Endothelial cell of umbilical vein (primary cell): ENCODE measurements at regions not wholly inside any gene's neighbourhood (a gene's known extent, or its start where the extent isn't known, plus 50 kb on each side); places are given as distances from the start of the nearest gene placed in this dataset.

ENCODE experiments used
- BruUV-seq: library from RNA; stranded (reverse); fragments of 400-500 nt; replicated peaks from 2 replicates; lab custom pipeline; 2021; lab: Mats Ljungman, UMichigan
- CTCF ChIA-PET: fragments of 300-600, 350-600 bp; sonication (Branson Sonifier 250); formaldehyde crosslinking; loops from one replicate; lab custom pipeline; 2021; ENCODE audit warnings: antibody characterized with exemption, inconsistent platforms; lab: Charles Lee
- POLR2A ChIA-PET: fragments of 300-600, 350-600 bp; sonication (Branson Sonifier 250); formaldehyde crosslinking; loops from one replicate; lab custom pipeline; 2021; ENCODE audit warnings: antibody characterized with exemption, inconsistent platforms; lab: Charles Lee
- DNase-seq: peaks from one replicate; pipeline ENCODE4 v3.0.0-alpha.2; 2011; ENCODE audit warnings: low read depth, low spot score
- FAIRE-seq: peaks from 2 replicates; lab custom pipeline; 2011; peaks lifted over from hg19 to GRCh38; lab: Jason Lieb, UNC
- H2AFZ ChIP-seq: 2 replicates; pipeline ENCODE4 v1.6.0; 2012; ENCODE audit warnings: low read depth, low read length, control low read depth, inconsistent platforms
- H3K27ac ChIP-seq: 2 replicates; pipeline ENCODE4 v1.5.1; 2011; ENCODE audit warnings: low read depth, mild to moderate bottlenecking, control low read depth, low read length, moderate library complexity; ENCODE audit not compliant: insufficient read depth
- H3K27me3 ChIP-seq, 2 experiments: 2 replicates each; pipeline versions ENCODE4 v1.6.0 to v1.6.1; 2011; ENCODE audit warnings: low read length in 2 of 2, mixed read lengths in 1 of 2; ENCODE audit not compliant: control insufficient read depth in 2 of 2, insufficient read depth in 2 of 2
- H3K36me3 ChIP-seq, 2 experiments: 2 replicates in 1 of 2; 3 replicates in 1 of 2; pipeline ENCODE4 v1.5.1; 2011; ENCODE audit warnings: low read length in 2 of 2, mild to moderate bottlenecking in 1 of 2, moderate library complexity in 1 of 2; ENCODE audit not compliant: control insufficient read depth in 2 of 2, insufficient read depth in 2 of 2; ENCODE audit errors: extremely low read depth in 1 of 2
- H3K4me1 ChIP-seq: 3 replicates; pipeline ENCODE4 v1.5.1; 2011; ENCODE audit warnings: mild to moderate bottlenecking, low read length; ENCODE audit not compliant: control insufficient read depth, insufficient read depth; ENCODE audit errors: extremely low read depth
- H3K4me2 ChIP-seq: 2 replicates; pipeline ENCODE4 v1.6.1; 2011; ENCODE audit warnings: low read length, control low read depth, mixed read lengths; ENCODE audit not compliant: insufficient read depth
- H3K4me3 ChIP-seq, 3 experiments: fragments of 200-600 bp in 1 of 3; sonication (generic), shearing (Covaris generic) in 1 of 3; replicated peaks in 1 of 3; 2 replicates each; pipeline ENCODE4 v1.5.1; 2011 to 2016; ENCODE audit warnings: control low read depth in 3 of 3, low read length in 3 of 3, mild to moderate bottlenecking in 2 of 3, inconsistent platforms in 1 of 3, low read depth in 1 of 3, moderate library complexity in 1 of 3; ENCODE audit not compliant: insufficient read depth in 1 of 3
- H3K79me2 ChIP-seq: 2 replicates; pipeline ENCODE4 v1.6.0; 2012; ENCODE audit warnings: low read length, inconsistent platforms; ENCODE audit not compliant: control insufficient read depth, insufficient read depth
- H3K9ac ChIP-seq: replicated peaks from 2 replicates; pipeline ENCODE3; 2011; ENCODE audit warnings: low read length, control low read depth; ENCODE audit not compliant: insufficient read depth; ENCODE audit errors: extremely low read depth
- H3K9me1 ChIP-seq: replicated peaks from 3 replicates; pipeline ENCODE4 v1.6.0; 2011; ENCODE audit warnings: mild to moderate bottlenecking, low read length; ENCODE audit not compliant: control insufficient read depth, insufficient read depth; ENCODE audit errors: extremely low read depth
- H3K9me3 ChIP-seq: replicated peaks from 2 replicates; pipeline ENCODE4 v1.5.1; 2012; ENCODE audit warnings: low read length, inconsistent platforms; ENCODE audit not compliant: control insufficient read depth, insufficient read depth
- H4K20me1 ChIP-seq: replicated peaks from 2 replicates; pipeline ENCODE3; 2011; ENCODE audit warnings: mild to moderate bottlenecking, low read length; ENCODE audit not compliant: control insufficient read depth, insufficient read depth; ENCODE audit errors: extremely low read depth
- EZH2 ChIP-seq: IDR thresholded peaks from 2 replicates; pipeline ENCODE4 v1.6.1; 2012; ENCODE audit warnings: borderline replicate concordance, low read depth, mild to moderate bottlenecking, moderate library complexity, low read length, inconsistent platforms; ENCODE audit not compliant: severe bottlenecking
- FOS ChIP-seq: IDR thresholded peaks from 2 replicates; pipeline ENCODE4 v1.6.1; 2011; ENCODE audit warnings: mild to moderate bottlenecking, low read length, moderate library complexity, borderline replicate concordance; ENCODE audit not compliant: insufficient read depth
- GATA2 ChIP-seq: IDR thresholded peaks from 2 replicates; pipeline ENCODE4 v1.7.0; 2011; ENCODE audit warnings: low read depth, mild to moderate bottlenecking, moderate library complexity, mixed read lengths, low read length; ENCODE audit not compliant: insufficient read length, insufficient read depth
- JUN ChIP-seq: IDR thresholded peaks from 2 replicates; pipeline ENCODE4 v1.6.1; 2011; ENCODE audit warnings: borderline replicate concordance, low read depth; ENCODE audit not compliant: insufficient read length, insufficient read depth
- MYC ChIP-seq: IDR thresholded peaks from one replicate; pipeline ENCODE4 v1.6.1; 2011; ENCODE audit warnings: mild to moderate bottlenecking, low read depth, low read length
- POLR2A ChIP-seq: IDR thresholded peaks from 2 replicates; pipeline ENCODE4 v1.6.1; 2012; ENCODE audit warnings: low read depth, mild to moderate bottlenecking, control low read depth, low read length
- POLR2AphosphoS5 ChIP-seq: IDR thresholded peaks from 2 replicates; pipeline ENCODE4 v1.6.1; 2012; ENCODE audit warnings: low read depth, mild to moderate bottlenecking, control low read depth, low read length, moderate library complexity; ENCODE audit not compliant: insufficient read depth
- dilution Hi-C: fragments of 300-500 bp; cut with MboI; formaldehyde crosslinking; loops from one replicate; pipeline ENCODE4 v1.15.0; 2019; ENCODE audit warnings: low sequenced_read_pairs; ENCODE audit not compliant: extremely low pct_ligation_motif_present
- intact Hi-C: fragments of 100-400 bp; cut with micrococcal nuclease; formaldehyde crosslinking; loops from one replicate; pipeline ENCODE4 v1.10.0; 2022
- TF ChIP-seq, protein P1 (sequence below): IDR thresholded peaks from 2 replicates; pipeline ENCODE4 v1.6.1; 2011; ENCODE audit not compliant: insufficient read depth, insufficient read length
- TF ChIP-seq, protein P2 (sequence below), 2 donors: IDR thresholded peaks; 1 replicate in 1 of 2; 2 replicates in 1 of 2; pipeline ENCODE4 v1.5.1; 2011; ENCODE audit warnings: low read length in 2 of 2, mild to moderate bottlenecking in 2 of 2, moderate library complexity in 2 of 2, control low read depth in 1 of 2, inconsistent platforms in 1 of 2, low read depth in 1 of 2; ENCODE audit not compliant: insufficient read depth in 1 of 2; ENCODE audit errors: extremely low read depth in 1 of 2

DNA sequence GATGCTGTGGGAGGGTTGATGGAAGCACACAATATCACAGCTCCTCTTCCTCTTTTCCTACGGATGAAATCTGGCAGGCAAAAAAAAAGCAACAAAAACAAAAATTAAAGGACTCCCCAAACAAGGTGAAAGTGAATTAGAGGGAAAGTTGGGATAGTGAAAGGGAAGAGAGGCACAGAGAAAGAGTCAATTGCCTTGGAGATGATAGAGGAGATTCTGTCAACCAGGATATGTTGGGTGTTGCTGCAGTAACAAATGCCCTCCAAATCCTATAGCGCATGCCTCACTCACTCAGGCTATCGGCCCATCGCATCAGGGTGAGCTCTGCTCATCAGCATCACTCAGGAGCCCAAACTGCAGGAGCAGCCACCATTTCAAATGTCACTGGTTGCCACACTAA lies 119.1 kb downstream of the DLEU7 start:
- Histone ChIP-seq H3K9me3 (no peaks in the 10 kb centered on the region), H3K27ac (no peak overlapping the region), H3K79me2 (no peaks in the 10 kb centered on the region), H3K4me1 (no peaks in the 10 kb centered on the region), H4K20me1 (no peaks in the 10 kb centered on the region), H3K4me2 (no peak overlapping the region), H3K27me3 (peaks cover 0 to 2% of the 10 kb centered on the region in 2 experiments), H3K4me3 (no peak overlapping the region), H3K36me3 (no peaks in the 10 kb centered on the region), H2AFZ (no peak overlapping the region), H3K9me1 (no peaks in the 10 kb centered on the region), H3K9ac (no peak overlapping the region)
- intact Hi-C loops (no loop called here), dilution Hi-C loops (no loop called here)
- TF ChIP-seq FOS (no peak), POLR2AphosphoS5 (no peak)
- BruUV-seq, result no TSS peak
- no peak for DNase-seq
- POLR2A ChIA-PET, result no interaction called here
- FAIRE-seq, result no peak
- CTCF ChIA-PET, result interaction anchor here (1.4 kb wide), 1 partner anchor 12 kb away, joined by 3 read pairs; no protein-coding TSS in a partner anchor

DNA sequence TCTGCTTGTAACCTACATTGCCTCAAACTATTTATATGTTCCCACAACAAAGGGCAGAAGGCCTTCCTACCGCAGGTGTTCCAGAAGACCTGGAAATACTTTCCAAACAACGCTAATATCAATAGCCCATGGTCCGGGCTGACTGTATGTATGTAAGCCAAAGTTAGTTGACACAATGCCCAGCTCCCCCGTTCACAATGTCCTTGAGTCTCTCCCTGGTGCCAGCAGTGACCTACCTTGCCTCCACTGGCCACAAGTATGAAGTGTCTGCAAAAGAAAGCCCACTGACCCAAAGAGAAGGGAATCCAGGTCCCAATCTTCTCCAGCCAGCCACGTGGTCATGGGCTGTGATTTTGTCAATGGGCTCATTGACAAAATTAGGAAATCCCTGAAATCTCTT lies 118.6 kb downstream of the DLEU7 start:
- TF ChIP-seq, protein P1, sequence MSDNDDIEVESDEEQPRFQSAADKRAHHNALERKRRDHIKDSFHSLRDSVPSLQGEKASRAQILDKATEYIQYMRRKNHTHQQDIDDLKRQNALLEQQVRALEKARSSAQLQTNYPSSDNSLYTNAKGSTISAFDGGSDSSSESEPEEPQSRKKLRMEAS, result no peak
- no peak for TF ChIP-seq POLR2AphosphoS5
- no peak for TF ChIP-seq FOS
- TF ChIP-seq GATA2, result no peak
- TF ChIP-seq EZH2, result no peak
- no peak for TF ChIP-seq MYC
- TF ChIP-seq POLR2A, result no peak
- TF ChIP-seq, protein P2, sequence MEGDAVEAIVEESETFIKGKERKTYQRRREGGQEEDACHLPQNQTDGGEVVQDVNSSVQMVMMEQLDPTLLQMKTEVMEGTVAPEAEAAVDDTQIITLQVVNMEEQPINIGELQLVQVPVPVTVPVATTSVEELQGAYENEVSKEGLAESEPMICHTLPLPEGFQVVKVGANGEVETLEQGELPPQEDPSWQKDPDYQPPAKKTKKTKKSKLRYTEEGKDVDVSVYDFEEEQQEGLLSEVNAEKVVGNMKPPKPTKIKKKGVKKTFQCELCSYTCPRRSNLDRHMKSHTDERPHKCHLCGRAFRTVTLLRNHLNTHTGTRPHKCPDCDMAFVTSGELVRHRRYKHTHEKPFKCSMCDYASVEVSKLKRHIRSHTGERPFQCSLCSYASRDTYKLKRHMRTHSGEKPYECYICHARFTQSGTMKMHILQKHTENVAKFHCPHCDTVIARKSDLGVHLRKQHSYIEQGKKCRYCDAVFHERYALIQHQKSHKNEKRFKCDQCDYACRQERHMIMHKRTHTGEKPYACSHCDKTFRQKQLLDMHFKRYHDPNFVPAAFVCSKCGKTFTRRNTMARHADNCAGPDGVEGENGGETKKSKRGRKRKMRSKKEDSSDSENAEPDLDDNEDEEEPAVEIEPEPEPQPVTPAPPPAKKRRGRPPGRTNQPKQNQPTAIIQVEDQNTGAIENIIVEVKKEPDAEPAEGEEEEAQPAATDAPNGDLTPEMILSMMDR (IDR thresholded peaks at IDR 0.05; ENCODE audit: extremely low read depth in 1 of 2, insufficient read depth in 1 of 2, low read depth in 1 of 2, low read length in 2 of 2), result no peak
- TF ChIP-seq JUN, result no peak
- Histone ChIP-seq H3K79me2 (no peaks in the 10 kb centered on the region), H3K9me1 (no peaks in the 10 kb centered on the region), H3K4me2 (no peak overlapping the region), H3K36me3 (no peaks in the 10 kb centered on the region), H3K27ac (no peak overlapping the region), H2AFZ (no peak overlapping the region), H3K4me1 (no peaks in the 10 kb centered on the region), H3K27me3 (peaks cover 0 to 2% of the 10 kb centered on the region in 2 experiments), H3K4me3 (no peak overlapping the region), H3K9me3 (no peaks in the 10 kb centered on the region), H4K20me1 (no peaks in the 10 kb centered on the region), H3K9ac (no peak overlapping the region)
- CTCF ChIA-PET, result interaction anchor here (1.4 kb wide), 1 partner anchor 13 kb away, joined by 3 read pairs; no protein-coding TSS in a partner anchor
- no TSS peak for BruUV-seq
- dilution Hi-C loops, result no loop called here
- intact Hi-C loops, result no loop called here
- POLR2A ChIA-PET, result no interaction called here
- DNase-seq (no peak), FAIRE-seq (no peak)
